Neutrophil (primary cell): ENCODE measurements at regions not wholly inside any gene's neighbourhood (a gene's known extent, or its start where the extent isn't known, plus 50 kb on each side); places are given as distances from the start of the nearest gene placed in this dataset.

Experiments
- H3K27ac ChIP-seq: fragments of 200-600 bp; sonication (generic); 2 replicates; pipeline ENCODE4 v1.5.1; 2016; ENCODE audit warnings: mild to moderate bottlenecking, moderate library complexity
- H3K27me3 ChIP-seq: fragments of 200-600 bp; sonication (generic); 2 replicates; pipeline ENCODE4 v1.6.0; 2016; ENCODE audit warnings: mild to moderate bottlenecking
- H3K36me3 ChIP-seq: fragments of 200-600 bp; sonication (generic); 2 replicates; pipeline ENCODE4 v1.5.1; 2017
- H3K4me1 ChIP-seq, 2 experiments: fragments of 200-600 bp in 1 of 2; sonication (generic) in 1 of 2; 1 replicate in 1 of 2; 2 replicates in 1 of 2; pipeline versions ENCODE4 v1.5.1 to v1.6.1; 2013 to 2016; ENCODE audit warnings: low read depth in 1 of 2, low read length in 1 of 2, mild to moderate bottlenecking in 1 of 2, moderate library complexity in 1 of 2; ENCODE audit not compliant: control insufficient read depth in 1 of 2, insufficient read depth in 1 of 2
- H3K4me3 ChIP-seq, 2 experiments: fragments of 200-600 bp in 1 of 2; sonication (generic) in 1 of 2; 1 replicate in 1 of 2; 2 replicates in 1 of 2; pipeline ENCODE4 v1.5.1; 2013 to 2016; ENCODE audit warnings: low read depth in 1 of 2, low read length in 1 of 2, mild to moderate bottlenecking in 1 of 2, moderate library complexity in 1 of 2
- H3K9me3 ChIP-seq: fragments of 200-600 bp; sonication (generic); 2 replicates; pipeline ENCODE4 v1.5.1; 2016
- CTCF ChIP-seq: fragments of 200-600 bp; sonication (generic); IDR thresholded peaks from 2 replicates; pipeline ENCODE4 v1.5.1; 2016; ENCODE audit warnings: antibody characterized with exemption

GRCh38 chr6:112841553-112842329 is 494.6 kb downstream of the RFPL4B start:
- Histone ChIP-seq H3K36me3 (no peaks in the 10 kb centered on the region), H3K9me3 (no peaks in the 10 kb centered on the region), H3K4me3 (no peak overlapping the region), H3K4me1 (no peaks in the 10 kb centered on the region), H3K27ac (no peak overlapping the region), H3K27me3 (no peaks in the 10 kb centered on the region)
- TF ChIP-seq CTCF, result no peak

GRCh38 chr6:112842330-112842685 is 495.2 kb downstream of the RFPL4B start:
- no peaks in the 10 kb centered on the region for H3K27me3 ChIP-seq
- no peaks in the 10 kb centered on the region for H3K9me3 ChIP-seq
- no peak overlapping the region for H3K27ac ChIP-seq
- no peak overlapping the region for H3K4me3 ChIP-seq
- no peaks in the 10 kb centered on the region for H3K36me3 ChIP-seq
- no peak for TF ChIP-seq CTCF
- no peaks in the 10 kb centered on the region for H3K4me1 ChIP-seq

- H3K4me1 ChIP-seq, result no peaks in the 10 kb centered on the region
- no peaks in the 10 kb centered on the region for H3K9me3 ChIP-seq
- no peak for TF ChIP-seq CTCF
- H3K27me3 ChIP-seq, result no peaks in the 10 kb centered on the region
- H3K36me3 ChIP-seq, result no peaks in the 10 kb centered on the region
- no peak overlapping the region for H3K4me3 ChIP-seq
- H3K27ac ChIP-seq, result no peak overlapping the region
These were observed 499.6 kb downstream of the RFPL4B start for GRCh38 chr6:112846681-112847080.

GRCh38 chr6:112851146-112851545 is 504.0 kb downstream of the RFPL4B start:
- TF ChIP-seq CTCF, result no peak
- Histone ChIP-seq H3K9me3 (no peaks in the 10 kb centered on the region), H3K4me3 (no peak overlapping the region), H3K36me3 (no peaks in the 10 kb centered on the region), H3K27ac (no peak overlapping the region), H3K4me1 (no peaks in the 10 kb centered on the region), H3K27me3 (no peaks in the 10 kb centered on the region)

GRCh38 chr6:112853162-112853561 is 506.0 kb downstream of the RFPL4B start:
- no peaks in the 10 kb centered on the region for H3K9me3 ChIP-seq
- H3K27me3 ChIP-seq, result no peaks in the 10 kb centered on the region
- H3K4me1 ChIP-seq, result no peaks in the 10 kb centered on the region
- no peaks in the 10 kb centered on the region for H3K36me3 ChIP-seq
- no peak overlapping the region for H3K27ac ChIP-seq
- no peak overlapping the region for H3K4me3 ChIP-seq
- TF ChIP-seq CTCF, result no peak

GRCh38 chr6:112863753-112864152 is 516.6 kb downstream of the RFPL4B start:
- Histone ChIP-seq H3K36me3 (no peaks in the 10 kb centered on the region), H3K27me3 (no peaks in the 10 kb centered on the region), H3K4me3 (no peak overlapping the region), H3K4me1 (no peaks in the 10 kb centered on the region), H3K9me3 (no peaks in the 10 kb centered on the region), H3K27ac (no peak overlapping the region)
- TF ChIP-seq CTCF, result no peak
